Common myeloid progenitor, CD34-positive (primary cell): ENCODE measurements at regions not wholly inside any gene's neighbourhood (a gene's known extent, or its start where the extent isn't known, plus 50 kb on each side); places are given as distances from the start of the nearest gene placed in this dataset.

Experiments
- CTCF ChIA-PET: fragments of 350-600 bp; sonication (Branson Sonifier 250); formaldehyde crosslinking; loops from one replicate; lab custom pipeline; 2021; ENCODE audit warnings: antibody characterized with exemption; lab: Charles Lee
- POLR2A ChIA-PET: fragments of 350-600 bp; sonication (Branson Sonifier 250); formaldehyde crosslinking; loops from one replicate; lab custom pipeline; 2021; ENCODE audit warnings: antibody characterized with exemption; lab: Charles Lee
- DNase-seq, 3 donors: peaks; one replicate each; pipeline versions ENCODE4 v3.0.0 to v3.0.0-alpha.2; 2013
- H3K27ac ChIP-seq, 2 experiments: 1 replicate in 1 of 2; 2 replicates in 1 of 2; pipeline ENCODE4 v1.7.0; 2013; ENCODE audit warnings: inconsistent platforms in 2 of 2, low read length in 2 of 2, mild to moderate bottlenecking in 2 of 2, low read depth in 1 of 2, moderate library complexity in 1 of 2; ENCODE audit not compliant: severe bottlenecking in 2 of 2, insufficient read depth in 1 of 2, poor library complexity in 1 of 2
- H3K27me3 ChIP-seq, 5 experiments: replicated peaks in 2 of 5; 1 replicate in 3 of 5; 2 replicates in 2 of 5; pipeline versions ENCODE4 v1.6.1 to v1.7.0; 2013; ENCODE audit warnings: low read length in 4 of 5, mild to moderate bottlenecking in 2 of 5, moderate library complexity in 2 of 5, inconsistent platforms in 1 of 5; ENCODE audit not compliant: insufficient read depth in 5 of 5, control insufficient read depth in 4 of 5
- H3K36me3 ChIP-seq, 4 experiments: 1 replicate in 2 of 4; 2 replicates in 2 of 4; pipeline versions ENCODE4 v1.6.1 to v1.7.0; 2013; ENCODE audit warnings: low read length in 3 of 4, control low read depth in 1 of 4, mild to moderate bottlenecking in 1 of 4; ENCODE audit not compliant: control insufficient read depth in 4 of 4, insufficient read depth in 4 of 4
- H3K4me1 ChIP-seq, 4 experiments: 1 replicate in 3 of 4; 2 replicates in 1 of 4; pipeline versions ENCODE4 v1.6.1 to v1.7.1; 2013; ENCODE audit warnings: low read length in 3 of 4, mild to moderate bottlenecking in 3 of 4, control low read depth in 1 of 4, inconsistent platforms in 1 of 4, moderate library complexity in 1 of 4; ENCODE audit not compliant: control insufficient read depth in 4 of 4, insufficient read depth in 4 of 4; ENCODE audit errors: control extremely low read depth in 1 of 4
- H3K4me3 ChIP-seq, 7 experiments: 1 replicate in 4 of 7; 2 replicates in 3 of 7; pipeline versions ENCODE4 v1.5.1 to v1.7.0; 2013; ENCODE audit warnings: mild to moderate bottlenecking in 7 of 7, low read length in 6 of 7, moderate library complexity in 6 of 7, inconsistent platforms in 2 of 7, low read depth in 2 of 7, control low read depth in 1 of 7; ENCODE audit not compliant: insufficient read depth in 4 of 7, control insufficient read depth in 1 of 7; ENCODE audit errors: extremely low read depth in 1 of 7
- H3K9me3 ChIP-seq, 5 experiments: 1 replicate in 4 of 5; 2 replicates in 1 of 5; pipeline versions ENCODE4 v1.6.1 to v1.7.1; 2013; ENCODE audit warnings: low read length in 4 of 5, mild to moderate bottlenecking in 2 of 5, inconsistent platforms in 1 of 5, low read depth in 1 of 5, moderate library complexity in 1 of 5; ENCODE audit not compliant: control insufficient read depth in 4 of 5, insufficient read depth in 2 of 5; ENCODE audit errors: control extremely low read depth in 1 of 5
- WGBS: methylation state at CpG from one replicate; pipeline ENCODE4 v1.1.5; 2013; ENCODE audit not compliant: insufficient coverage; 5-methylcytosine and 5-hydroxymethylcytosine counted together

DNA sequence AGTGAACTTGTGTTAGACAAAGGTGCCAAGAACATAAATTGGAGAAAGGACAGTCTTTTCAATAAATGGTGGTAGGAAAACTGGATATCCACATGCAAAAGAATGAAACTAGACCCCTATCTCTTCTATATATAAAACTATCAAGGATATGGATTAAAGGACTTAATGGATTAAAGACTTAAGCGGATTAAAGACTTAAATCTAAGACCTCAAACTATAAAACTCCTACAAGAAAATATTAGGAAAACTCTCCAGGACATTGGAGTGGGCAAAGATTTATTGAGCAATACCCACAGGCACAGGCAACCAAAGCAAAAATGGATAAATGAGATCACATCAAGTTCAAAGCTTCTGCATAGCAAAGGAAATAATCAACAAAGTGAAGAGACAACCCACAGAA lies 242.9 kb upstream of the MEOX2 start:
- DNase-seq = no peak
- no peaks in the 10 kb centered on the region for H3K36me3 ChIP-seq
- POLR2A ChIA-PET = no interaction called here
- CTCF ChIA-PET = no interaction called here
- peaks cover 0 to 4% (median 0%) of the 10 kb centered on the region in 5 experiments for H3K9me3 ChIP-seq
- H3K4me3 ChIP-seq = no peak overlapping the region
- H3K27ac ChIP-seq = no peak overlapping the region
- no peaks in the 10 kb centered on the region for H3K4me1 ChIP-seq
- H3K27me3 ChIP-seq = no peaks in the 10 kb centered on the region
- no CpG with 5 or more reads among the region's 1 CpG for WGBS

DNA sequence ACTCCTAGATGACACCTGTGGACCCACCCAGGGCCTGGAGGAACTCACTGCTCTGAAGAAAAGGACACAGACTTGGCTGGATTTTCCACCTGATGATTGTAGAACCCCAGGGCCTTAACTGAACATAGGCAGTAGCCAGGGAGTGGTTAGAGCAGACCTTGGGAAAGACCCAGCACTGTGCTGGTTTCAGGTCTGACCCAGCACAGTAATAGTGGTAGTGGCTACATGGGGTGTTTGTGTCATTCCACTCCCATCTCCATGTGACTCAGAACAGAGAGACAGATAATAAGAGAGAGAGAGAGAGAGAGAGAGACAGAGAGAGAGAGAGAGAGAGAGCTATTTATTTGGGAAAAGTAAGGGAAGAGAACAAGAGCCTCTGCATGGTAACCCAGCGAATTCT lies 239.1 kb upstream of the MEOX2 start:
- ChIA-PET CTCF (no interaction called here), POLR2A (no interaction called here)
- Histone ChIP-seq H3K27ac (no peak overlapping the region), H3K36me3 (no peaks in the 10 kb centered on the region), H3K9me3 (peaks cover 0 to 4% (median 0%) of the 10 kb centered on the region in 5 experiments), H3K4me3 (no peak overlapping the region), H3K27me3 (no peaks in the 10 kb centered on the region), H3K4me1 (no peaks in the 10 kb centered on the region)
- no peak for DNase-seq
- 100% methylated on average over 1 of the region's 1 CpG for WGBS

DNA sequence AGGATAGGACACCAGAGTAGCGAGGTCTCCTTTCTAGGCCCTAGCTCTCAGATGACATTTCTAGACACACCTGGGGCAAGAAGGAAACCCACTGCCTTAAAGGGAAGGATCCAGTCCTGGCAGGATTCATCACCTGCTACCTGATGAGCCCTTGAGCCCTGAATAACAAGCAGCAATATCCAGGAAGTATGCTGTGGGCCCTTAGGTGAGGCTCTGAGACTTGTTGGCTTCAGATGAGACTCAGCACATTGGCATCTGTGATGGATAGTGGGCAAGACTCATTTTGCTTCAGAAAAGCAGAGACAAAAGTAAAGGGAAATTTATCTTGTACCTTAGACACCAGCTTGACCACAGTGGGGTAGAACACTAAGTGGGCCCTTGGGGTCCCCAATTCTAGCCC lies 238.4 kb upstream of the MEOX2 start:
- Histone ChIP-seq H3K27me3 (no peaks in the 10 kb centered on the region), H3K27ac (no peak overlapping the region), H3K9me3 (peaks cover 0 to 4% (median 0%) of the 10 kb centered on the region in 5 experiments), H3K4me3 (no peak overlapping the region), H3K4me1 (no peaks in the 10 kb centered on the region), H3K36me3 (no peaks in the 10 kb centered on the region)
- no peak for DNase-seq
- POLR2A ChIA-PET = no interaction called here
- 100% methylated on average over 1 of the region's 1 CpG for WGBS
- CTCF ChIA-PET = no interaction called here

DNA sequence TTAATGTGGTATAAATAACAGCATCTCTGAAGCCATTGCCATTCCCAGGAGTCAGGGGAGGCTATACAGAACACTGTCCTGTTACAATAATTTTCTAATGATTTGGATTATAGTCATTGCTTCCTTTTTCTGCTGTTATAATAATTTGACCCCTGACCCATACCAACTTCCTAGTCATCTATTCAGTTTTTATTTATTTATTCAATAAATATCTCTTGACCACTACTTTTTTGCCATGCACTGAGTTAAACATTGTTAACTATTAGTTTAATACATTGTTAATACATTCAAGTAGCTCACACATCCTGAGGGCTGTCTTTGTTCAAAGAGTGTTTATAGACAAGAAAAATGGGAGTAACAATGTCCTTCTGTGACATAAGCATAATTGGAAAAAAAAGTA lies 235.5 kb upstream of the MEOX2 start:
- no peak overlapping the region for H3K27ac ChIP-seq
- ChIA-PET CTCF (no interaction called here), POLR2A (no interaction called here)
- no peak for DNase-seq
- H3K9me3 ChIP-seq = peaks cover 0 to 2% (median 0%) of the 10 kb centered on the region in 5 experiments
- H3K36me3 ChIP-seq = no peaks in the 10 kb centered on the region
- H3K4me3 ChIP-seq = no peak overlapping the region
- H3K4me1 ChIP-seq = no peaks in the 10 kb centered on the region
- H3K27me3 ChIP-seq = no peaks in the 10 kb centered on the region

DNA sequence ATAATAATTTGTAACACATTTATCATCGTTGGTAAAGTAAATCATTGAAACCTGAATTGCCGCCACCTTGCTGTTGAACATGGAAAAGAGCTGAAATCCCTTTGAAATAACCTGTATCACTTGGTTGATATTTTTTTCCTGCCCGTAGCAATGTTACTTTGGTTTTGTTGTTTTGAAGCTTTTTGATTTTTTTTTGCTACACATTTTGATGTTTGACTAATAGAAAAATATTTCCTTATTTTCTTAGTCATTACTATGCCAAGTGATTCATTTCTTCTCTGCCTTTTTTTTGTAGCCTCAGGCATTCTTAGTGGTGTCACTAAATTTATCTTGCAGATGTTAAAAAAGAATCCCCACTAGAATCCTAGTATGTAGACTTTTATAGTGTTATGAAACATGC lies 235.1 kb upstream of the MEOX2 start:
- Histone ChIP-seq H3K27me3 (no peaks in the 10 kb centered on the region), H3K36me3 (no peaks in the 10 kb centered on the region), H3K4me3 (no peak overlapping the region), H3K9me3 (peaks cover 0 to 2% (median 0%) of the 10 kb centered on the region in 5 experiments), H3K27ac (no peak overlapping the region), H3K4me1 (no peaks in the 10 kb centered on the region)
- DNase-seq = no peak
- POLR2A ChIA-PET = no interaction called here
- CTCF ChIA-PET = no interaction called here
- WGBS = 100% methylated on average over 1 of the region's 3 CpGs

DNA sequence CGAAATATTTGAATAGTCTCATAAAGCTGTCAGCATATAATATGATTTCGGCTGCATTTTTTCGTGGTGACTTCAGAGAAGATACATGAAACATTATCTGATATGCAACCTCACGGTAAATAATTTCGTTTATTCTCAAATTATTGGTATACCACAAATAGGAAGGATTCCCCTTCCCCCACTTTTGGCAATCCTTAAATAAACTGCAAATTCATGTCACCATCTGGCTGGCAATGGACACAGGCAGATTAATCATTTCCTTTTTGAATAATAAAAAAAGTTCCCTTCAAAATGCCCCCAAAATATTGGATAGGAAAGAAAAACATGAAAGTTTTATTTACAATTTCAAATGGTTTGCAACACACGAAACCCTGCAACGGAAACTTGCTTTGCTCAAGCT lies 234.5 kb upstream of the MEOX2 start:
- WGBS = 85% methylated on average over 4 of the region's 7 CpGs
- CTCF ChIA-PET = no interaction called here

DNA sequence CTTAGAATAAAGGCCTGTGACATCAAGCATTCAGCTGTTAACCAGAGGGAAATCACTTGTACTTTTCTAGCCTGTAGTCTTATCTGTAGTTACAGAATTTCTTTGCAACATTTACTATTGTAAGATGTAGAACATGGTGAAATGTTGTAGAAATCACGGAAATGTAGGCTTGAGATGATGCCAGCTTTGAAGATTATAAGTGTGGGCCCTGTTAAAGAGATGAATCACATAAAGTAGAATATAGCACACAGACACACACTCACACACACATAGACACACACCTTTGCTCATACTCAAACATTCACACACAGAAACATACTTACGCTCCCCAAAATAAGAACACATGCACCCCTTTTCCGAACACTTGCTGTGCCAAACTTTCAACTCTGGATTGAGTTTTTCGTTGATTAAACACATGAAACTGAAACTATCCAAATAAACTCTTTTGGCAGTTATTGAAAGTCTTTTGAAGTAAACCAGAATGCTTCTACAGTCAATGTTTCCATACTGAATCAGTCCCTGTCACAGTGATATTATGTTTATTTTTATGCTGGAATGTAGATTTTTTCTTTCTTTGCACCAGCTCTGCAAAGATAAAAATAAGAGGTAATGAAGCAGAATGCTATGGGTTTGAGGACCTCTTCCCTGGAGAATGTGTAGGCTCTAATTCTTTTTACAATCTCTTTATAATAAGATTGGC lies 230.3 kb upstream of the MEOX2 start:
- DNase-seq = no peak
- Histone ChIP-seq H3K4me3 (no peak overlapping the region), H3K36me3 (no peaks in the 10 kb centered on the region), H3K4me1 (no peaks in the 10 kb centered on the region), H3K27me3 (no peaks in the 10 kb centered on the region), H3K9me3 (no peaks in the 10 kb centered on the region), H3K27ac (no peak overlapping the region)
- CTCF ChIA-PET = no interaction called here
- WGBS = 100% methylated on average over 2 of the region's 4 CpGs
- POLR2A ChIA-PET = no interaction called here

More for the DNA sequence above, 234.5 kb upstream of the MEOX2 start:
- H3K27ac ChIP-seq = no peak overlapping the region
- no peak overlapping the region for H3K4me3 ChIP-seq
- H3K27me3 ChIP-seq = no peaks in the 10 kb centered on the region
- POLR2A ChIA-PET = no interaction called here
- peaks cover 0 to 2% (median 0%) of the 10 kb centered on the region in 5 experiments for H3K9me3 ChIP-seq
- H3K4me1 ChIP-seq = no peaks in the 10 kb centered on the region
- H3K36me3 ChIP-seq = no peaks in the 10 kb centered on the region
- peak in 2 of 3 donors; percentile 15 to 27 for DNase-seq
